Liver (tissue), 8 donors: ENCODE measurements at regions not wholly inside any gene's neighbourhood (a gene's known extent, or its start where the extent isn't known, plus 50 kb on each side); places are given as distances from the start of the nearest gene placed in this dataset.

Experiments used
- DNase-seq: peaks from one replicate; pipeline ENCODE4 v3.0.0-alpha.2; 2017; ENCODE audit warnings: low spot score
- H3K27ac ChIP-seq, 2 donors: one replicate each; pipeline ENCODE4 v1.7.0; 2013; ENCODE audit warnings: inconsistent platforms in 2 of 2, low read length in 2 of 2, control low read depth in 1 of 2, low read depth in 1 of 2, mild to moderate bottlenecking in 1 of 2
- H3K27me3 ChIP-seq, 4 donors: one replicate each; pipeline versions ENCODE4 v1.6.1 to v1.7.0; 2013; ENCODE audit warnings: low read length in 3 of 4, inconsistent platforms in 1 of 4, mild to moderate bottlenecking in 1 of 4, moderate library complexity in 1 of 4; ENCODE audit not compliant: control insufficient read depth in 4 of 4, insufficient read depth in 4 of 4
- H3K36me3 ChIP-seq, 4 donors: one replicate each; pipeline versions ENCODE4 v1.6.1 to v1.7.0; 2013; ENCODE audit warnings: low read length in 3 of 4, mild to moderate bottlenecking in 3 of 4, low read depth in 1 of 4, moderate library complexity in 1 of 4; ENCODE audit not compliant: control insufficient read depth in 4 of 4, insufficient read depth in 3 of 4
- H3K4me1 ChIP-seq, 4 donors: one replicate each; pipeline versions ENCODE4 v1.6.1 to v1.7.0; 2013; ENCODE audit warnings: low read length in 3 of 4, mild to moderate bottlenecking in 3 of 4, moderate library complexity in 1 of 4; ENCODE audit not compliant: control insufficient read depth in 4 of 4, insufficient read depth in 4 of 4
- H3K4me3 ChIP-seq, 3 donors: one replicate each; pipeline versions ENCODE4 v1.6.1 to v1.7.0; 2013; ENCODE audit warnings: low read length in 3 of 3, control low read depth in 1 of 3, low read depth in 1 of 3, mild to moderate bottlenecking in 1 of 3
- H3K9ac ChIP-seq, 2 donors: one replicate each; pipeline ENCODE4 v1.7.0; 2013; ENCODE audit warnings: low read length in 2 of 2, mild to moderate bottlenecking in 2 of 2, moderate library complexity in 2 of 2, control low read depth in 1 of 2, low read depth in 1 of 2
- H3K9me3 ChIP-seq, 4 donors: one replicate each; pipeline versions ENCODE4 v1.6.1 to v1.7.0; 2013; ENCODE audit warnings: low read length in 3 of 4; ENCODE audit not compliant: control insufficient read depth in 4 of 4
- EGR1 ChIP-seq, 2 donors: IDR thresholded peaks; 2 replicates each; pipeline ENCODE4 v1.6.1; 2016 to 2018; ENCODE audit warnings: antibody characterized with exemption in 2 of 2, low read depth in 2 of 2
- FOXA1 ChIP-seq: IDR thresholded peaks from 2 replicates; pipeline ENCODE4 v1.6.1; 2016; ENCODE audit warnings: antibody characterized with exemption
- FOXA2 ChIP-seq: IDR thresholded peaks from 2 replicates; pipeline ENCODE4 v1.6.1; 2016; ENCODE audit warnings: antibody characterized with exemption
- GABPA ChIP-seq, 2 donors: IDR thresholded peaks in 1 of 2; conservative IDR thresholded peaks in 1 of 2; 2 replicates each; pipeline ENCODE4 v1.6.1; 2016; ENCODE audit warnings: antibody characterized with exemption in 2 of 2, mild to moderate bottlenecking in 1 of 2, moderate library complexity in 1 of 2
- HNF4A ChIP-seq, 2 donors: conservative IDR thresholded peaks; 2 replicates each; pipeline ENCODE4 v1.6.1; 2016; ENCODE audit warnings: antibody characterized with exemption in 2 of 2, mild to moderate bottlenecking in 2 of 2
- HNF4G ChIP-seq: IDR thresholded peaks from 2 replicates; pipeline ENCODE4 v1.6.1; 2016; ENCODE audit warnings: antibody characterized with exemption
- JUND ChIP-seq, 2 donors: IDR thresholded peaks; 2 replicates each; pipeline ENCODE4 v1.6.1; 2016; ENCODE audit warnings: antibody characterized with exemption in 2 of 2
- NR2F2 ChIP-seq: IDR thresholded peaks from 2 replicates; pipeline ENCODE4 v1.6.1; 2016; ENCODE audit warnings: antibody characterized with exemption
- RAD21 ChIP-seq, 2 donors: IDR thresholded peaks; 2 replicates each; pipeline ENCODE4 v1.6.1; 2016; ENCODE audit warnings: antibody characterized with exemption in 2 of 2, mild to moderate bottlenecking in 2 of 2
- RXRA ChIP-seq, 2 donors: IDR thresholded peaks; 2 replicates each; pipeline ENCODE4 v1.6.1; 2017 to 2018; ENCODE audit warnings: antibody characterized with exemption in 2 of 2, mild to moderate bottlenecking in 1 of 2
- SP1 ChIP-seq: IDR thresholded peaks from 2 replicates; pipeline ENCODE4 v1.6.1; 2018; ENCODE audit warnings: antibody characterized with exemption, mild to moderate bottlenecking
- TAF1 ChIP-seq: conservative IDR thresholded peaks from 2 replicates; pipeline ENCODE4 v1.6.1; 2016; ENCODE audit warnings: antibody characterized with exemption, mild to moderate bottlenecking
- YY1 ChIP-seq: IDR thresholded peaks from 2 replicates; pipeline ENCODE4 v1.6.1; 2016; ENCODE audit warnings: antibody characterized with exemption, mild to moderate bottlenecking
- WGBS: extraction: QIAGEN DNeasy Blood & Tissue Kit; methylation state at CpG from one replicate; pipeline ENCODE4 v1.1.7; 2013; 5-methylcytosine and 5-hydroxymethylcytosine counted together
- TF ChIP-seq, protein P1 (sequence below): IDR thresholded peaks from 2 replicates; pipeline ENCODE4 v1.6.1; 2016; ENCODE audit warnings: antibody characterized with exemption
- TF ChIP-seq, protein P2 (sequence below): IDR thresholded peaks from 2 replicates; pipeline ENCODE4 v1.6.1; 2016; ENCODE audit warnings: antibody characterized with exemption, mild to moderate bottlenecking
- TF ChIP-seq, protein P3 (sequence below): fragments of 150-350 bp; IDR thresholded peaks from 2 replicates; pipeline ENCODE4 v1.5.1; 2017; ENCODE audit warnings: improper control_type of control experiment, low read depth, low read length; ENCODE audit not compliant: missing input control
- TF ChIP-seq, protein P4 (sequence below): IDR thresholded peaks from 2 replicates; pipeline ENCODE4 v1.6.1; 2016; ENCODE audit warnings: antibody characterized with exemption
- TF ChIP-seq, protein P5 (sequence below): IDR thresholded peaks from 2 replicates; pipeline ENCODE4 v1.6.1; 2016; ENCODE audit warnings: antibody characterized with exemption
- donor health status: healthy.
- donor health status: healthy.
- donor health status: healthy.
- donor health status: healthy.
- donor health status: healthy.

DNA sequence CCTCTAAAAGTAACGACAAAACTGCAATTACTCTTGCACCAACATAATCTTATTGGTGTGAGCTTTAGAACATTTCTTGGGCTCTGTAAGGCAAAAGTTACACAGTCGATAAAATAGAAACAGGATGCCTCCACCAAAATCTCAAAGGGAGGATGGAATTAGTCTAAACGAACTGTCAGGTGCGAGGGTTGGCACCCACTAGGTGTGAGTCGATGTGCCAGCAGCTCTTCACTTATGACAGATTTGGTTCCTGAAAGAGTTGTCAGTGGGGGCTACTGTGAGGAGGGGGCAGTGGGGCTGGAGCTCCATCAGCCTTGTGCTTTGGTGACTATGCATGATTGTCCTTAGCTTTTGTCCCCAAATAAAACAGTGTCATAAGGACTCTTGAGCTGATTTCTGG is 422.9 kb downstream of the TMEM114 start:
- WGBS = 87% methylated on average over 5 of the region's 5 CpGs
- TF ChIP-seq HNF4A (conservative IDR thresholded peaks at IDR 0.05) (no peak), JUND (IDR thresholded peaks at IDR 0.05) (no peak), RAD21 (IDR thresholded peaks at IDR 0.05) (no peak), NR2F2 (no peak), SP1 (no peak), HNF4G (no peak), FOXA1 (no peak), EGR1 (IDR thresholded peaks at IDR 0.05; ENCODE audit: low read depth in 2 of 2) (no peak)
- TF ChIP-seq, protein P1, sequence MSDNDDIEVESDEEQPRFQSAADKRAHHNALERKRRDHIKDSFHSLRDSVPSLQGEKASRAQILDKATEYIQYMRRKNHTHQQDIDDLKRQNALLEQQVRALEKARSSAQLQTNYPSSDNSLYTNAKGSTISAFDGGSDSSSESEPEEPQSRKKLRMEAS = no peak
- TF ChIP-seq, protein P2, sequence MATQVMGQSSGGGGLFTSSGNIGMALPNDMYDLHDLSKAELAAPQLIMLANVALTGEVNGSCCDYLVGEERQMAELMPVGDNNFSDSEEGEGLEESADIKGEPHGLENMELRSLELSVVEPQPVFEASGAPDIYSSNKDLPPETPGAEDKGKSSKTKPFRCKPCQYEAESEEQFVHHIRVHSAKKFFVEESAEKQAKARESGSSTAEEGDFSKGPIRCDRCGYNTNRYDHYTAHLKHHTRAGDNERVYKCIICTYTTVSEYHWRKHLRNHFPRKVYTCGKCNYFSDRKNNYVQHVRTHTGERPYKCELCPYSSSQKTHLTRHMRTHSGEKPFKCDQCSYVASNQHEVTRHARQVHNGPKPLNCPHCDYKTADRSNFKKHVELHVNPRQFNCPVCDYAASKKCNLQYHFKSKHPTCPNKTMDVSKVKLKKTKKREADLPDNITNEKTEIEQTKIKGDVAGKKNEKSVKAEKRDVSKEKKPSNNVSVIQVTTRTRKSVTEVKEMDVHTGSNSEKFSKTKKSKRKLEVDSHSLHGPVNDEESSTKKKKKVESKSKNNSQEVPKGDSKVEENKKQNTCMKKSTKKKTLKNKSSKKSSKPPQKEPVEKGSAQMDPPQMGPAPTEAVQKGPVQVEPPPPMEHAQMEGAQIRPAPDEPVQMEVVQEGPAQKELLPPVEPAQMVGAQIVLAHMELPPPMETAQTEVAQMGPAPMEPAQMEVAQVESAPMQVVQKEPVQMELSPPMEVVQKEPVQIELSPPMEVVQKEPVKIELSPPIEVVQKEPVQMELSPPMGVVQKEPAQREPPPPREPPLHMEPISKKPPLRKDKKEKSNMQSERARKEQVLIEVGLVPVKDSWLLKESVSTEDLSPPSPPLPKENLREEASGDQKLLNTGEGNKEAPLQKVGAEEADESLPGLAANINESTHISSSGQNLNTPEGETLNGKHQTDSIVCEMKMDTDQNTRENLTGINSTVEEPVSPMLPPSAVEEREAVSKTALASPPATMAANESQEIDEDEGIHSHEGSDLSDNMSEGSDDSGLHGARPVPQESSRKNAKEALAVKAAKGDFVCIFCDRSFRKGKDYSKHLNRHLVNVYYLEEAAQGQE = no peak
- TF ChIP-seq, protein P3, sequence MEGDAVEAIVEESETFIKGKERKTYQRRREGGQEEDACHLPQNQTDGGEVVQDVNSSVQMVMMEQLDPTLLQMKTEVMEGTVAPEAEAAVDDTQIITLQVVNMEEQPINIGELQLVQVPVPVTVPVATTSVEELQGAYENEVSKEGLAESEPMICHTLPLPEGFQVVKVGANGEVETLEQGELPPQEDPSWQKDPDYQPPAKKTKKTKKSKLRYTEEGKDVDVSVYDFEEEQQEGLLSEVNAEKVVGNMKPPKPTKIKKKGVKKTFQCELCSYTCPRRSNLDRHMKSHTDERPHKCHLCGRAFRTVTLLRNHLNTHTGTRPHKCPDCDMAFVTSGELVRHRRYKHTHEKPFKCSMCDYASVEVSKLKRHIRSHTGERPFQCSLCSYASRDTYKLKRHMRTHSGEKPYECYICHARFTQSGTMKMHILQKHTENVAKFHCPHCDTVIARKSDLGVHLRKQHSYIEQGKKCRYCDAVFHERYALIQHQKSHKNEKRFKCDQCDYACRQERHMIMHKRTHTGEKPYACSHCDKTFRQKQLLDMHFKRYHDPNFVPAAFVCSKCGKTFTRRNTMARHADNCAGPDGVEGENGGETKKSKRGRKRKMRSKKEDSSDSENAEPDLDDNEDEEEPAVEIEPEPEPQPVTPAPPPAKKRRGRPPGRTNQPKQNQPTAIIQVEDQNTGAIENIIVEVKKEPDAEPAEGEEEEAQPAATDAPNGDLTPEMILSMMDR = no peak
- Histone ChIP-seq H3K4me1 (no peaks in the 10 kb centered on the region), H3K36me3 (no peaks in the 10 kb centered on the region), H3K27me3 (peaks cover 0 to 2% (median 0%) of the 10 kb centered on the region in 4 donors), H3K27ac (no peak overlapping the region), H3K4me3 (no peak overlapping the region), H3K9ac (no peak overlapping the region), H3K9me3 (peaks cover 0 to 2% (median 0%) of the 10 kb centered on the region in 4 donors)
- DNase-seq = no peak

DNA sequence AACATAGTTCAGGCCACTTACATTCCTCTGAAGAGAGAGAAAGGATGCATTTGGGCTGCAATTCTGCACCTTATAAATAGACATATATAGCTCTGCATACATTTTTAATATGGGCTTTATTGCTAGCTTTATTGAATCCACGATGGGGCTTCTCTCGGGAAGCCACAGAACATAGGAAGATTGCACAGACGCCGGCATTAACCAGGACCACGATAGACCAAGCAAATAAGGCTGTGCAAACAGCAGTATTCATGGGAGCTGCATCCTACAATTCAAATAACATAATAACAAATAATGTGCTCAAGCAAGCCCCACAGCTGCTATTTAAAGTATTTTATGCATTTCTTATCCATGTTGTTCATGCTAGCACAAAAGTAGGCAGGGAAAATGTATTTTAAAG is 432.3 kb downstream of the TMEM114 start:
- H3K9ac ChIP-seq = no peak overlapping the region
- no peaks in the 10 kb centered on the region for H3K36me3 ChIP-seq
- TF ChIP-seq RXRA (IDR thresholded peaks at IDR 0.05) = no peak
- TF ChIP-seq GABPA (IDR thresholded peaks at IDR 0.05 in 1 of 2, conservative IDR thresholded peaks at IDR 0.05 in 1 of 2) = no peak
- TF ChIP-seq HNF4A (conservative IDR thresholded peaks at IDR 0.05) = no peak
- no peak for TF ChIP-seq FOXA1
- no peak for TF ChIP-seq FOXA2
- TF ChIP-seq, protein P4, sequence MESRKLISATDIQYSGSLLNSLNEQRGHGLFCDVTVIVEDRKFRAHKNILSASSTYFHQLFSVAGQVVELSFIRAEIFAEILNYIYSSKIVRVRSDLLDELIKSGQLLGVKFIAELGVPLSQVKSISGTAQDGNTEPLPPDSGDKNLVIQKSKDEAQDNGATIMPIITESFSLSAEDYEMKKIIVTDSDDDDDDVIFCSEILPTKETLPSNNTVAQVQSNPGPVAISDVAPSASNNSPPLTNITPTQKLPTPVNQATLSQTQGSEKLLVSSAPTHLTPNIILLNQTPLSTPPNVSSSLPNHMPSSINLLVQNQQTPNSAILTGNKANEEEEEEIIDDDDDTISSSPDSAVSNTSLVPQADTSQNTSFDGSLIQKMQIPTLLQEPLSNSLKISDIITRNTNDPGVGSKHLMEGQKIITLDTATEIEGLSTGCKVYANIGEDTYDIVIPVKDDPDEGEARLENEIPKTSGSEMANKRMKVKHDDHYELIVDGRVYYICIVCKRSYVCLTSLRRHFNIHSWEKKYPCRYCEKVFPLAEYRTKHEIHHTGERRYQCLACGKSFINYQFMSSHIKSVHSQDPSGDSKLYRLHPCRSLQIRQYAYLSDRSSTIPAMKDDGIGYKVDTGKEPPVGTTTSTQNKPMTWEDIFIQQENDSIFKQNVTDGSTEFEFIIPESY = no peak
- TF ChIP-seq, protein P1 = no peak
- TF ChIP-seq SP1 = no peak
- no peak for TF ChIP-seq YY1
- TF ChIP-seq, protein P2 = no peak
- TF ChIP-seq, protein P5, sequence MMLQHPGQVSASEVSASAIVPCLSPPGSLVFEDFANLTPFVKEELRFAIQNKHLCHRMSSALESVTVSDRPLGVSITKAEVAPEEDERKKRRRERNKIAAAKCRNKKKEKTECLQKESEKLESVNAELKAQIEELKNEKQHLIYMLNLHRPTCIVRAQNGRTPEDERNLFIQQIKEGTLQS = no peak
- no peak for TF ChIP-seq TAF1
- TF ChIP-seq, protein P3 = no peak
- TF ChIP-seq NR2F2 = no peak
- no peak for TF ChIP-seq HNF4G
- no peak for TF ChIP-seq EGR1 (IDR thresholded peaks at IDR 0.05; ENCODE audit: low read depth in 2 of 2)
- TF ChIP-seq RAD21 (IDR thresholded peaks at IDR 0.05) = no peak
- H3K4me1 ChIP-seq = no peaks in the 10 kb centered on the region
- no peaks in the 10 kb centered on the region for H3K27me3 ChIP-seq
- WGBS = 66% methylated on average over 5 of the region's 5 CpGs
- DNase-seq = no peak
- no peak overlapping the region for H3K4me3 ChIP-seq
- H3K9me3 ChIP-seq = peaks cover 0 to 6% (median 4%) of the 10 kb centered on the region in 4 donors
- H3K27ac ChIP-seq = no peak overlapping the region
